GM12864 (cell line): ENCODE measurements at regions not wholly inside any gene's neighbourhood (a gene's known extent, or its start where the extent isn't known, plus 50 kb on each side); places are given as distances from the start of the nearest gene placed in this dataset.

Experiments
- DNase-seq: peaks from one replicate; pipeline ENCODE4 v3.0.0-alpha.2; 2011; ENCODE audit warnings: low read depth
- H3K4me3 ChIP-seq: 2 replicates; pipeline ENCODE4 v1.5.1; 2011; ENCODE audit warnings: mild to moderate bottlenecking, low read depth, low read length, control low read depth
- TF ChIP-seq, protein P1 (sequence below): IDR thresholded peaks from 2 replicates; pipeline ENCODE4 v1.5.1; 2011; ENCODE audit warnings: low read depth, mild to moderate bottlenecking, moderate library complexity, low read length, control low read depth, inconsistent platforms; ENCODE audit errors: missing control alignments

DNA sequence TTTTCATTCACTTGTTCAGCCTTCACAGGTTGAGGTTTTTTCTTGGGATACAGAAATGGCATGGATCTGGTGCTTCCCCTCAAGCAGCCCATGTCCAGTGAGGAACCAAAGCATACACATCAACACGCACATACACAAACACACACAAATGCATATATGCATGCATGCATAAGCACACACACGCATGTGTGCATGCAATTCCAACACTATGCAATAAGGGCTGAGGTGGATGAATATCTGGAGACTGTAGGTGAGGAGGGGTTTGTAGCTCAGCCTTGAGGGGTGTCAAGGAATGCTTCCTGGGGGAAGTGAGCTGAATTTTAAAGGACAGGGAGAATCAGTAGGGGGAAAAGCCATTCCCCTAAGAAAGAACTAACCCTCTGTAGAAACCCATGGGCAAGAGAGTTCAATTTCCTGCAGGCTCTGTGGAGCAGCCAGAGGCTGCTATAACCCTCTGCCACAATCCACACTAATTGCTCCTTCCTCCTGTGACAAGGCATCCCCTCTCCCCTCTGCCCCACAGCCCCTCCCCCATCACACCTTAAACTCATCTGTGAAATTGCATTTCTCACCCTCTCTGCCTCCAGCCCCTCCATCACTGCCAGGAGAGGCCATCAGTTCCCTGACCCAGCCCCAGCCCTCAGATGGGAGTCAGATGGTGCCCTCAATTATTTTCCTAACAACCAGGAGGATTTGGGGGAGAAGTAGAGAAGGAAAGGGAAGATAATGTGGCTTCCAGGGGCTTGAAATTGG lies 316.4 kb downstream of the RPS24 start:
- no peak overlapping the region for H3K4me3 ChIP-seq
- no peak for DNase-seq
- TF ChIP-seq, protein P1, sequence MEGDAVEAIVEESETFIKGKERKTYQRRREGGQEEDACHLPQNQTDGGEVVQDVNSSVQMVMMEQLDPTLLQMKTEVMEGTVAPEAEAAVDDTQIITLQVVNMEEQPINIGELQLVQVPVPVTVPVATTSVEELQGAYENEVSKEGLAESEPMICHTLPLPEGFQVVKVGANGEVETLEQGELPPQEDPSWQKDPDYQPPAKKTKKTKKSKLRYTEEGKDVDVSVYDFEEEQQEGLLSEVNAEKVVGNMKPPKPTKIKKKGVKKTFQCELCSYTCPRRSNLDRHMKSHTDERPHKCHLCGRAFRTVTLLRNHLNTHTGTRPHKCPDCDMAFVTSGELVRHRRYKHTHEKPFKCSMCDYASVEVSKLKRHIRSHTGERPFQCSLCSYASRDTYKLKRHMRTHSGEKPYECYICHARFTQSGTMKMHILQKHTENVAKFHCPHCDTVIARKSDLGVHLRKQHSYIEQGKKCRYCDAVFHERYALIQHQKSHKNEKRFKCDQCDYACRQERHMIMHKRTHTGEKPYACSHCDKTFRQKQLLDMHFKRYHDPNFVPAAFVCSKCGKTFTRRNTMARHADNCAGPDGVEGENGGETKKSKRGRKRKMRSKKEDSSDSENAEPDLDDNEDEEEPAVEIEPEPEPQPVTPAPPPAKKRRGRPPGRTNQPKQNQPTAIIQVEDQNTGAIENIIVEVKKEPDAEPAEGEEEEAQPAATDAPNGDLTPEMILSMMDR = no peak

DNA sequence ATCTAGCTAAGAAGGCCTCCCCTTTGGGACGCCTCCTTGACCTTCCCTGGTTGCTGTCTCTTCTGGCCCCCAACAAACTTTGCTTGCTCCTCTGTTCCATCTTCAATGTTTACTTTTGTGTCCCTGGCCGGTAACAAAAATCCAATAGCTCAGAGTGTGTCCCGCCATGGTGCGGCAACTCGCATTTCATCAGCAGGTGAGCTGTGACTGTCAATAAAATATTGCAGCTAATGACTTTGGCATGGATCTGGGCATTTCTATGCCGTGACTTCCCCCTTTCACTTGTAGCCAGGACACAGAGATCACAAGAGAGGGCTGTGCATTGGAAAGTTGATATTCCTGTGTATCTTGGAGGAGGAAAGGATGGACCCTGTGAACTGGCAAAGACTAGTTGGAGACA lies 317.6 kb downstream of the RPS24 start:
- DNase-seq = no peak
- TF ChIP-seq, protein P1 = no peak
- H3K4me3 ChIP-seq = no peak overlapping the region

DNA sequence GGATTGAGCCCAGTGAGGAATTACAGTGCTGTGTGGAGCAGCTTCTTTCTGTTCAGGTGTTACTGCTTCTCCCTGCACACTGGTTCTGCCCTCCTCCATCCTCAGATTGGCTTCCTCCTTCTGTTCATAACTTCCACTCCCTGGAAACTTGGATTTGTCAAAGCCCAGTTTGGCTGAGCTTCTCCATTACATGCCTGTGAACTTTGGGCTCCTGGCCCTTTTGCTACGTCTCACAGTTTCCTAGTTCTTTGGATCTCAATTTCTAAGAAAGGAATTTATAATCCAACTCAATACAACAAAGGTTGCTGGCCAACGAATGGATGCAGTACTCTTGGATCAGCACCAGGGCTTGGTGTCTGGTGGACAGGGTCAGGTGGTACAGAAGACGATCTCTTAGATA lies 318.1 kb downstream of the RPS24 start:
- no peak overlapping the region for H3K4me3 ChIP-seq
- TF ChIP-seq, protein P1 = no peak
- no peak for DNase-seq

DNA sequence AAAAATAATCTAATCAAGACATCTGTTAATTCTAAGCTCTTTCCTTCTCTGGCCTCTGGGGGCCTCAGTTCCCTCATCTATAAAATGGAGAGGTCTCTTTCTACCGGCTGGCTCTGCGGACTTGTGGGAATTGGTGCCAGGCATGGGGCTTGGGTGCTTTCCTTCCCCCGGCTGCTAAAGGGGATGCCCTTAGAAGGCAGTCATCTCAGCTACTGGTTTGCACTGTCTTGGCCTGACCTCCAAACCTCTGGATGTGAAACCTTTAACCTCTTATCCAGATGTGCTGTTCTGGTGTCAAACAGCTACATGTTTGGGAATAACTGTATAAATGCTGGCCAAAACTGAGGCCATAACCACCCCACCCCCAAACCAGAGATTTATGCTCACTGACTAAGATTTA lies 320.0 kb downstream of the RPS24 start:
- no peak for DNase-seq
- TF ChIP-seq, protein P1 = no peak
- H3K4me3 ChIP-seq = no peak overlapping the region

DNA sequence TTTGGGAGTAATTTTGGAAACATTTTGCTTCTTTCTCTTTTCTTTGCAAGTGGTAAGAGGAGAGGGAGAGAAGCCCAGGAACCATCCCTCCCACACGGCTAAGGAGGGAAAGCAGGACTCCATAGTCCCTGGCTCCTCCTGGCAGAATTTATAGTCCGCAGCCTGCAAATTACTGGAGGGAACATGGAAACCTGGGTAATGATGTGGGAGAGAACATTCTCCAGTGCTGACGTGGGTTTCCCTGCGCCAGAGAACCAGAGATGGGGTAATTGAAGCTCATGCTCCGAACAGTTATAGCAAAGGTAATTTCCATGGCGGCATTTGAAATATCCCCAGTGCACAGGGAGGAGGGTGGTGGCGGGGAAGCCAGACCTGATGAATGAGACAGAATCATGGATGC lies 320.4 kb downstream of the RPS24 start:
- H3K4me3 ChIP-seq = no peak overlapping the region
- TF ChIP-seq, protein P1 = no peak
- no peak for DNase-seq

DNA sequence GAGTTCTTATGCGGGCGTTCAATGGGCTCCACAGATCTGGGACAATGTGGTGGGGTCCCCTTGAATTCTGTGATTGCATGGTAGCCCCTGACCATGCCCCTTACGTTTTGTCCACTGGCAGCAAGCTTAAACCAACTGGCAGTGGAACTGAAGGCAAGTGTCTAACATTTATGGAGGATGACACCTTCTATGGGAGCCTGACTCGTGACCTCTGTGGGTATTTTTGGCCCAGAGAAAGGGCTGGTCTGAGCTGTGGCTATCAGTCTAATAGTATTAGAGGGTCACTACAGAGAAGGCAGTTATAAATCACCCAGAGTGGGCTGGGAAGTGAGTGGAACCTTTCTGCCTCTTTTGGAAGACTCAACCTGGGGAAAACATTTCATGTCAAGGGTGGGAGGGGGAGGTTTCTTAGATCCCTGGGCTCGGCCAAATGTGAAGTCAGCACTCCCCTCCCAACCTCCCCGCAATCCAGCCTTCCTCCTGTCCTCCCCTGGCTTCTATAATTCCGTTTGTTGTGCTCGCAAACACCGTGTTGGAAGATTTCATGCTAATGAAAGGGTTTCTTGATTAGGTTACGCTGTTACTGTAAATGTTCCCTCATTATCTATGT lies 322.7 kb downstream of the RPS24 start:
- no peak for DNase-seq
- TF ChIP-seq, protein P1 = no peak
- no peak overlapping the region for H3K4me3 ChIP-seq
